ENCODE measurements at regions not wholly inside any gene's neighbourhood (a gene's known extent, or its start where the extent isn't known, plus 50 kb on each side); places are given as distances from the start of the nearest gene placed in this dataset.

DNA sequence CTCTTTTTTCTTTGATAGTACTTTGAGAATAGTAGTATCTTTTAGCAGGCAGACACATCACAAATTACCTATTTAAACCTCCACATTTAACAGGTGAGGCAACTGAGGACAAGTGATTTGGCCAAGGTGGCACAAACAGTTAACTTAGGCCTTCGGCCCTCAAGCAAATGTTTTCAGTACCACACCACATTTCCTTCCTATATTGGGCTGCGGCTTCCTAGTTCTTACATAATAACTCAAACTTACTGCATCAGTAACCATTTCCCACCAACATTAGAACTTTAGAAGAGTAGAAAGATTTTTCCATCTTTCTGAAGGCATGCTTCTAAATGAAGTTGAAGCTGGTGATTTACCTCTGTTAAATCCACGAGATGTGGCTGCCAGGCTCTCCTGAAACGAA, 63.2 kb upstream of the SLC4A4 start:
- DNase-seq (ENCODE audit: low read depth in 3 of 3): no peak

DNA sequence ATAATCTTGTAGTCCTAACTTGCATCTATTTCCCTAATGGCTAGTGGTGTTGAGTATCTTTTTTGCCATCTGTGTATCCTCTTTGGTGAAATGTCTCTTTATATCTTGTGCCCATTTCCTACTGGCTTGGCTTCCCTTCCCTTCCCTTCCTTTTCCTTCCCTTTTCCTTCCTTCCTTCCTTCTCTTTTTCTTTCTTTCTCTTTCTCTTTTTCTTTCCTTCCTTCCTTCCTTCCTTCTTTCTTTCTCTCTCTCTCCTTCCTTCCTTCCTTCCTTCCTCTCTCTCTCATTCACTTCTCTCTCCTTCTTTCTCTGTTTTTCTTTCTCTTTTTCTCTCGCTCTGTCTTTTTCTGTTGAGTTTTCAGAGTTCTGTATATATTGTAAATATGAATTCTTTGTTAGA, 61.5 kb upstream of the SLC4A4 start:
- no peak for DNase-seq (ENCODE audit: low read depth in 3 of 3)

DNA sequence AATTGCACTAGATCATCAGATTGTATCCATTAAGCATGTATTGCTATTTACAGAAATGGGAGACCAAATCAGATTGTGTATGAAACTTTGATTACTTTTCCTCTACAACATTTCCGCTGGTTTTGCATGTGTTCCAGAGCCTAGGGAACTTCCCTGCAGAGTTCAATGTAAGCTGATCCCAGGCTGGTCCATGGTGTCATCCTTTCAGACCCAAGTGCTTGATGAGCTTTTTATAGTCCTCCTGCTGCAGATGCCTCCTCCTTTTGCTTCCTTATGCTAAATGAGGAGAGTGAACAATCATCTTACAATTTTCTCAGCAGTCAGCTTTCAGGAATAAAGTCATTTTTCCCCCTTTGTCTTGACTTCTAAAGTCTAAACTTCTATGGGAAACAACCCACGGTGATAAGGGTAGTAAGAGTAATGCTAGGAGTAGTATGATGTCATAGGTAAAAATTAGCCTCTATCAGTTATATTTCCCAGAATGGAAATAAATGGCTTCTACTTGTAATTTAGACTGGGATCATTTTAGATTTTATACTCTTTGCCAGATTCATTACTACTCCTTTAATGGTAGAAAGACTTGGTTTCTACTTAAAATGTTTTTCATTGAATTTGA, 55.1 kb upstream of the SLC4A4 start:
- no peak for DNase-seq (ENCODE audit: low read depth in 3 of 3)

DNA sequence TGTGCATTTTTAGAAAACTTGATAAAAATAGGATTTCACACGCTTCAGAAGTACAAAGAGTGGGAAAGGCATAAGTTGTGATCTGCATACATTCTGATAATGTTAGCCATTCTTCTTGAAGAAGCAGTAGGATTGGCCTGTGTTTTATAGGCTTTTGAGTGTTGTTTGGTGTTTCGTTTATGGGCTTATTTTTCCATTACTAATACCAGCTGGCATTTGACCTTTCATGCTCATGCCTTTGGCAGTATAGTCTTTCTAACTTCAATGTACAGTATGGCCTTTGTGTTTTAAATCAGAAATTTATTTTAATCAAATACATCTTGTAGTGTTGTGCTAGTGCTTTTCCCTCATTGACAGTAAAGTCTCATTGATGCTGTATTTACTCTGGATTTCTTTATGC, 51.5 kb upstream of the SLC4A4 start:
- DNase-seq (ENCODE audit: low read depth in 3 of 3): no peak

DNA sequence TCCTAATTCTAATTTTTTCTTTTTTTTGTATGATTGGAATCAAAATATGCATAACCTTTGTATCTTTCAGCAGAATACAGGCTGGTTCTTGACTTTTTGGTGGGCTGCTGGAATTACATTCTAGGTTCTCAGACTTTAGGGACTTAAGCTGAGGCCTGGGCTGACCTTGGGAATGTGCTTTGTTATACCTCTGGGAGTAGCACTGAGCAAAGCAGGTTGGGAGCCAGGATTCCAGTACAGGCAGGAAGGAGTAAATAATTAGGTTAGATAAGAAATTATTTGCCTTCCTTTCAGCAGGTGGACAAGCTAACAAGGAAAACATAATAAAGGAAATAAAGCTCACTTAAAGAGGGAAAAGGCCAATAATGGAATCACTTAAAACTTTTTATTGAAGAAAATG, 49.9 kb upstream of the SLC4A4 start:
- DNase-seq (ENCODE audit: low read depth in 3 of 3): no peak
